Vagina (tissue), 2 donors: ENCODE measurements at regions not wholly inside any gene's neighbourhood (a gene's known extent, or its start where the extent isn't known, plus 50 kb on each side); places are given as distances from the start of the nearest gene placed in this dataset.

ENCODE experiments used
- DNase-seq, 2 donors: peaks; one replicate each; pipeline ENCODE4 v3.0.0-alpha.2; 2017; ENCODE audit errors: extremely low spot score in 2 of 2
- H3K27ac ChIP-seq: fragments of 200-600 bp; sonication (generic); one replicate; pipeline ENCODE4 v1.5.1; 2019
- H3K27me3 ChIP-seq: fragments of 200-600 bp; sonication (generic); one replicate; pipeline ENCODE4 v1.5.1; 2019
- H3K36me3 ChIP-seq, 2 donors: fragments of 200-600 bp; sonication (generic); one replicate each; pipeline ENCODE4 v1.5.1; 2017 to 2019
- H3K4me1 ChIP-seq: fragments of 200-600 bp; sonication (generic); one replicate; pipeline ENCODE4 v1.5.1; 2019
- H3K4me3 ChIP-seq, 2 donors: fragments of 200-600 bp; sonication (generic); 1 replicate in 1 of 2; 2 replicates in 1 of 2; pipeline ENCODE4 v1.5.1; 2016 to 2019
- H3K9me3 ChIP-seq: fragments of 200-600 bp; sonication (generic); one replicate; pipeline ENCODE4 v1.5.1; 2019
- CTCF ChIP-seq, 3 experiments: fragments of 450-650 bp in 2 of 3; fragments of 200-600 bp in 1 of 3; sonication (generic) in 1 of 3; IDR thresholded peaks; one replicate each; pipeline ENCODE4 v1.5.1; 2017 to 2019; ENCODE audit warnings: antibody characterized with exemption in 3 of 3, mild to moderate bottlenecking in 2 of 3, moderate library complexity in 2 of 3
- POLR2A ChIP-seq, 2 donors: fragments of 450-650 bp; IDR thresholded peaks; one replicate each; pipeline ENCODE4 v1.6.1; 2017; ENCODE audit warnings: antibody characterized with exemption in 2 of 2, mild to moderate bottlenecking in 2 of 2, moderate library complexity in 2 of 2
- POLR2AphosphoS5 ChIP-seq, 2 donors: sonication (generic); formaldehyde crosslinking; IDR thresholded peaks; one replicate each; pipeline ENCODE4 v1.9.0; 2017; ENCODE audit warnings: antibody characterized with exemption in 2 of 2, mild to moderate bottlenecking in 2 of 2, low read depth in 1 of 2; ENCODE audit not compliant: insufficient read depth in 1 of 2
- intact Hi-C: fragments of 100-400 bp; cut with DNase I; formaldehyde crosslinking; loops from one replicate; pipeline ENCODE4 v1.15.1; 2023

GRCh38 chr9:89677702-89678395, 73.0 kb downstream of the GADD45G start:
- TF ChIP-seq CTCF (IDR thresholded peaks at IDR 0.05) (no peak), POLR2AphosphoS5 (IDR thresholded peaks at IDR 0.05; ENCODE audit: insufficient read depth in 1 of 2, low read depth in 1 of 2) (no peak), POLR2A (IDR thresholded peaks at IDR 0.05) (no peak)
- intact Hi-C loops = no loop called here
- Histone ChIP-seq H3K36me3 (no peaks in the 10 kb centered on the region), H3K27me3 (no peaks in the 10 kb centered on the region), H3K9me3 (no peaks in the 10 kb centered on the region), H3K4me1 (peaks cover 47% of the 10 kb centered on the region), H3K27ac (peak overlapping the region; percentile 59), H3K4me3 (no peak overlapping the region)
- DNase-seq = no peak

GRCh38 chr9:89678396-89679015, 73.7 kb downstream of the GADD45G start:
- Histone ChIP-seq H3K36me3 (no peaks in the 10 kb centered on the region), H3K9me3 (no peaks in the 10 kb centered on the region), H3K4me3 (no peak overlapping the region), H3K27ac (peak overlapping the region; percentile 59), H3K4me1 (peaks cover 47% of the 10 kb centered on the region), H3K27me3 (no peaks in the 10 kb centered on the region)
- DNase-seq = no peak
- intact Hi-C loops = no loop called here
- TF ChIP-seq CTCF (IDR thresholded peaks at IDR 0.05) = no peak
- TF ChIP-seq POLR2AphosphoS5 (IDR thresholded peaks at IDR 0.05; ENCODE audit: insufficient read depth in 1 of 2, low read depth in 1 of 2) = no peak
- no peak for TF ChIP-seq POLR2A (IDR thresholded peaks at IDR 0.05)

- no peak for TF ChIP-seq CTCF (IDR thresholded peaks at IDR 0.05)
- no peak for TF ChIP-seq POLR2A (IDR thresholded peaks at IDR 0.05)
- H3K9me3 ChIP-seq = no peaks in the 10 kb centered on the region
- H3K4me3 ChIP-seq = no peak overlapping the region
- no peaks in the 10 kb centered on the region for H3K27me3 ChIP-seq
- intact Hi-C loops = no loop called here
- no peak overlapping the region for H3K27ac ChIP-seq
- H3K4me1 ChIP-seq = peaks cover 47% of the 10 kb centered on the region
- no peaks in the 10 kb centered on the region for H3K36me3 ChIP-seq
- no peak for DNase-seq
Observed at GRCh38 chr9:89679016-89679415, 74.2 kb downstream of the GADD45G start.

GRCh38 chr9:89679581-89679980, 74.8 kb downstream of the GADD45G start:
- TF ChIP-seq POLR2AphosphoS5 (IDR thresholded peaks at IDR 0.05; ENCODE audit: insufficient read depth in 1 of 2, low read depth in 1 of 2) (no peak), POLR2A (IDR thresholded peaks at IDR 0.05) (no peak), CTCF (IDR thresholded peaks at IDR 0.05) (no peak)
- no peak for DNase-seq
- H3K27me3 ChIP-seq = no peaks in the 10 kb centered on the region
- intact Hi-C loops = no loop called here
- no peak overlapping the region for H3K27ac ChIP-seq
- no peaks in the 10 kb centered on the region for H3K9me3 ChIP-seq
- no peaks in the 10 kb centered on the region for H3K36me3 ChIP-seq
- peaks cover 44% of the 10 kb centered on the region for H3K4me1 ChIP-seq
- H3K4me3 ChIP-seq = no peak overlapping the region
